GM23338 (cell line): ENCODE measurements at regions not wholly inside any gene's neighbourhood (a gene's known extent, or its start where the extent isn't known, plus 50 kb on each side); places are given as distances from the start of the nearest gene placed in this dataset.
"Not testable (repeated sequence)": the region's sequence is repeated elsewhere in the genome, so short reads cannot be mapped to it uniquely, and the experiment has no call there.

Source experiments
- ATAC-seq: fragments of 200-7000 bp; cut with Tn5 transposase; 3 replicates; pipeline ENCODE4 v1.9.1; 2020
- DNase-seq: peaks from one replicate; pipeline ENCODE4 v3.0.0-alpha.2; 2015; ENCODE audit warnings: low spot score
- H2AFZ ChIP-seq: fragments of 200-600 bp; sonication (generic); 2 replicates; pipeline ENCODE4 v1.8.0; 2016; ENCODE audit warnings: antibody characterized with exemption, mild to moderate bottlenecking, moderate library complexity
- H3F3A ChIP-seq: fragments of 200-600 bp; sonication (generic); replicated peaks from 2 replicates; pipeline ENCODE4 v1.8.0; 2017; ENCODE audit warnings: antibody characterized with exemption, mixed run types, low read depth
- H3K27ac ChIP-seq: fragments of 200-600 bp; sonication (generic); 2 replicates; pipeline ENCODE4 v1.6.1; 2016; ENCODE audit warnings: low read depth
- H3K27me3 ChIP-seq: fragments of 200-600 bp; sonication (generic); 2 replicates; pipeline ENCODE4 v1.8.0; 2016; ENCODE audit warnings: mild to moderate bottlenecking, mixed run types, moderate library complexity; ENCODE audit not compliant: insufficient read depth
- H3K36me3 ChIP-seq: fragments of 200-600 bp; sonication (generic); 2 replicates; pipeline ENCODE4 v1.8.0; 2016; ENCODE audit warnings: mild to moderate bottlenecking; ENCODE audit not compliant: insufficient read depth
- H3K4me1 ChIP-seq: fragments of 200-600 bp; sonication (generic); 2 replicates; pipeline ENCODE4 v1.8.0; 2016; ENCODE audit warnings: mild to moderate bottlenecking, moderate library complexity; ENCODE audit not compliant: insufficient read depth
- H3K4me2 ChIP-seq: fragments of 200-600 bp; sonication (generic); 2 replicates; pipeline ENCODE4 v1.7.1; 2017; ENCODE audit warnings: mixed run types
- H3K4me3 ChIP-seq: fragments of 200-600 bp; sonication (generic); 2 replicates; pipeline ENCODE4 v1.6.1; 2016; ENCODE audit warnings: mixed run types
- H3K79me2 ChIP-seq: fragments of 200-600 bp; sonication (generic); replicated peaks from 2 replicates; pipeline ENCODE4 v1.8.0; 2017; ENCODE audit warnings: mild to moderate bottlenecking; ENCODE audit not compliant: insufficient read depth
- H3K9me2 ChIP-seq: fragments of 200-600 bp; sonication (generic); 2 replicates; pipeline ENCODE4 v1.8.0; 2017; ENCODE audit not compliant: insufficient read depth
- H4K20me1 ChIP-seq: fragments of 200-600 bp; sonication (generic); replicated peaks from 2 replicates; pipeline ENCODE4 v1.8.0; 2017; ENCODE audit warnings: mild to moderate bottlenecking; ENCODE audit not compliant: insufficient read depth
- H3K27ac Mint-ChIP-seq: 2 replicates; pipeline ENCODE4 v1.8.0; 2020; ENCODE audit warnings: inconsistent platforms, mild to moderate bottlenecking, moderate library complexity, mixed read lengths
- H3K27me3 Mint-ChIP-seq: 3 replicates; pipeline ENCODE4 v1.8.0; 2022; ENCODE audit warnings: low read depth, mild to moderate bottlenecking, moderate library complexity, mixed read lengths, inconsistent platforms; ENCODE audit not compliant: insufficient read depth, poor library complexity
- H3K36me3 Mint-ChIP-seq: 3 replicates; pipeline ENCODE4 v1.8.0; 2021; ENCODE audit warnings: low read depth, mild to moderate bottlenecking, inconsistent platforms, moderate library complexity, mixed read lengths
- H3K4me1 Mint-ChIP-seq: 3 replicates; pipeline ENCODE4 v1.8.0; 2020; ENCODE audit warnings: mild to moderate bottlenecking, inconsistent platforms, mixed read lengths
- H3K4me3 Mint-ChIP-seq: 3 replicates; pipeline ENCODE4 v1.8.0; 2021; ENCODE audit warnings: moderate library complexity, mild to moderate bottlenecking, inconsistent platforms, mixed read lengths
- H3K9me3 Mint-ChIP-seq: 3 replicates; pipeline ENCODE4 v1.8.0; 2020; ENCODE audit warnings: moderate library complexity, mild to moderate bottlenecking, inconsistent platforms, mixed read lengths
- CREB1 ChIP-seq: fragments of 250-450 bp; sonication (Bioruptor Pico); IDR thresholded peaks from 2 replicates; pipeline ENCODE4 v1.5.0; 2020; ENCODE audit warnings: low read depth, mild to moderate bottlenecking, moderate library complexity
- CTCF ChIP-seq, 2 experiments: fragments of 200-600 bp in 1 of 2; sonication (generic) in 1 of 2; conservative IDR thresholded peaks; 2 replicates each; pipeline versions ENCODE4 v1.5.1 to v1.6.1; 2016 to 2017; ENCODE audit warnings: antibody characterized with exemption in 2 of 2, low read depth in 2 of 2, mild to moderate bottlenecking in 2 of 2, moderate library complexity in 1 of 2
- ETS1 ChIP-seq: IDR thresholded peaks from 2 replicates; pipeline ENCODE4 v1.6.1; 2016; ENCODE audit warnings: antibody characterized with exemption
- EZH2 ChIP-seq: fragments of 200-600 bp; sonication (generic); IDR thresholded peaks from one replicate; pipeline ENCODE4 v1.8.0; 2017; ENCODE audit warnings: antibody characterized with exemption, mild to moderate bottlenecking, low read depth; ENCODE audit not compliant: unreplicated experiment
- JUNB ChIP-seq: IDR thresholded peaks from one replicate; pipeline ENCODE4 v1.6.1; 2016; ENCODE audit warnings: antibody characterized with exemption; ENCODE audit not compliant: unreplicated experiment
- NANOG ChIP-seq: IDR thresholded peaks from 2 replicates; pipeline ENCODE4 v1.6.1; 2016; ENCODE audit warnings: antibody characterized with exemption, borderline replicate concordance
- ZNF114 ChIP-seq: fragments of 250-450 bp; sonication (Bioruptor Pico); IDR thresholded peaks from 2 replicates; pipeline ENCODE4 v1.5.0; 2020; ENCODE audit warnings: mild to moderate bottlenecking, moderate library complexity

GRCh38 chr17:20916383-20916782, 126.4 kb downstream of the USP22 start:
- H3K9me2 ChIP-seq = no peaks in the 10 kb centered on the region
- Mint-ChIP-seq H3K4me3 (no peak overlapping the region), H3K27ac (no peak overlapping the region), H3K27me3 (no peaks in the 10 kb centered on the region), H3K36me3 (no peaks in the 10 kb centered on the region), H3K4me1 (no peaks in the 10 kb centered on the region; the same call in 2 of the 3 replicates), H3K9me3 (no peaks in the 10 kb centered on the region)
- H3F3A ChIP-seq = no peaks in the 10 kb centered on the region
- H3K27ac ChIP-seq = no peak overlapping the region
- no peak for DNase-seq
- H3K4me1 ChIP-seq = no peaks in the 10 kb centered on the region; the same call in 1 of the 2 replicates
- no peaks in the 10 kb centered on the region for H4K20me1 ChIP-seq
- H3K4me2 ChIP-seq = no peak overlapping the region
- ATAC-seq = no peak
- TF ChIP-seq EZH2 (no peak), ZNF114 (CRISPR knock-in tag) (no peak), CTCF (conservative IDR thresholded peaks at IDR 0.05; ENCODE audit: low read depth in 2 of 2) (no peak), ETS1 (no peak), CREB1 (CRISPR knock-in tag) (no peak), JUNB (no peak), NANOG (no peak)
- H3K79me2 ChIP-seq = no peaks in the 10 kb centered on the region
- H2AFZ ChIP-seq = no peak overlapping the region
- H3K4me3 ChIP-seq = no peak overlapping the region
- H3K36me3 ChIP-seq = no peaks in the 10 kb centered on the region
- H3K27me3 ChIP-seq = no peaks in the 10 kb centered on the region

GRCh38 chr17:20917610-20918306, 125.1 kb downstream of the USP22 start:
- not testable (repeated sequence) for H3K4me2 ChIP-seq, DNase-seq, H3K9me3 Mint-ChIP-seq, ATAC-seq, H3K4me1 Mint-ChIP-seq, H3K27me3 ChIP-seq, H3K4me3 Mint-ChIP-seq, H3K27ac Mint-ChIP-seq, H3F3A ChIP-seq, H3K9me2 ChIP-seq, H2AFZ ChIP-seq, H3K27me3 Mint-ChIP-seq, H3K36me3 Mint-ChIP-seq, H3K36me3 ChIP-seq, H3K27ac ChIP-seq, H3K79me2 ChIP-seq, H3K4me3 ChIP-seq, H3K4me1 ChIP-seq, H4K20me1 ChIP-seq
